Muscle layer of colon (tissue), 2 donors: ENCODE measurements at regions not wholly inside any gene's neighbourhood (a gene's known extent, or its start where the extent isn't known, plus 50 kb on each side); places are given as distances from the start of the nearest gene placed in this dataset.

ENCODE experiments used
- H3K27ac ChIP-seq: one replicate; pipeline ENCODE4 v1.7.0; 2013; ENCODE audit warnings: low read depth, mild to moderate bottlenecking, low read length, moderate library complexity
- H3K27me3 ChIP-seq, 2 donors: one replicate each; pipeline ENCODE4 v1.7.0; 2013; ENCODE audit warnings: low read length in 2 of 2, mild to moderate bottlenecking in 2 of 2; ENCODE audit not compliant: insufficient read depth in 2 of 2, control insufficient read depth in 1 of 2
- H3K36me3 ChIP-seq: one replicate; pipeline ENCODE4 v1.7.0; 2013; ENCODE audit warnings: mild to moderate bottlenecking, low read length; ENCODE audit not compliant: insufficient read depth
- H3K4me1 ChIP-seq: one replicate; pipeline ENCODE4 v1.7.0; 2013; ENCODE audit warnings: mild to moderate bottlenecking, low read length; ENCODE audit not compliant: insufficient read depth
- H3K4me3 ChIP-seq, 2 donors: one replicate each; pipeline ENCODE4 v1.7.0; 2013; ENCODE audit warnings: low read length in 2 of 2, low read depth in 1 of 2, mild to moderate bottlenecking in 1 of 2, moderate library complexity in 1 of 2
- H3K9ac ChIP-seq: one replicate; pipeline ENCODE4 v1.7.0; 2013; ENCODE audit warnings: low read length
- H3K9me3 ChIP-seq: one replicate; pipeline ENCODE4 v1.7.0; 2013; ENCODE audit warnings: mild to moderate bottlenecking, low read length
- donor health status: abdominal sarcoma.
- donor health status: Adenocarcinoma of cecum.

- no peak overlapping the region for H3K27ac ChIP-seq
- no peaks in the 10 kb centered on the region for H3K4me1 ChIP-seq
- no peaks in the 10 kb centered on the region for H3K27me3 ChIP-seq
- H3K36me3 ChIP-seq = no peaks in the 10 kb centered on the region
- no peak overlapping the region for H3K4me3 ChIP-seq
- H3K9me3 ChIP-seq = no peaks in the 10 kb centered on the region
- H3K9ac ChIP-seq = no peak overlapping the region
Observed at GRCh38 chr7:84317536-84317935, 122.9 kb upstream of the SEMA3A start.

DNA sequence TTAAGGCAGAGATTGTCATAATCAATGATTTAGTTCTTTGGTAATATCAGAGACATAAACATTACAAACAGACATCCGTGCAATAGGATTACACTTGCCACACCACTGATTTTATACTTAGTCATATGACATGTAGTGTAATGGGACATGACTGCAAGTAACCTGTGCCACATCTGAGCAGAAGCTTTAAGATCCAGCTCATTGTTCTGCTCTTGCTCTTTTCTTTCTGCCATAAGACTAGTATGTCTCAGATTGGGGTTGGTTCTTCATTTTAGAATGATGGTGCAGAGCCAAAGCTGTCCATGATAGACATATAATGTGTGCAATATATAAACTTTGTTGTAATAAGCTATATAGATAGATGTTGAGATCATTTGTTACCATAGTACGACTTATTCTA is 119.7 kb upstream of the SEMA3A start:
- Histone ChIP-seq H3K27ac (peak overlapping the region; percentile 65), H3K9me3 (no peaks in the 10 kb centered on the region), H3K9ac (peak overlapping the region; percentile 10), H3K36me3 (no peaks in the 10 kb centered on the region), H3K27me3 (no peaks in the 10 kb centered on the region), H3K4me3 (peak overlapping the region; percentile 2 to 52), H3K4me1 (no peaks in the 10 kb centered on the region)

DNA sequence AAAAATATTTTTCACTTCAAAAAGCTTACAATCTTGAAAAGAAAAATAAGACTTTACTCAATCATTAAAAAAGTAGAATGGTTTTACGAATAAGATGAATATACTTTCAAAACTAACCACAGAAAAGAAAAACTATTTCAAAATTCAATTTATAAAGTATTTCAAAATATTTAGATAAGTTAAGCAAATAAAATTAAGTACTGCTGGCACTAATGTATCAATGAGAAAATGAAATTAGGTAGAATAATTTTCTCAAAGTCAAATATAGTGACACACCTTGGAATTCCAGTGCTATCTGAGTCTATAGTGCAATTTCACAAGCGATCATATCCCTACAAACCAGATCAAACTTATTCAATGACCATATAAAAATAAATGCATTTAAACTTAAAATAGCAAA is 109.8 kb upstream of the SEMA3A start:
- Histone ChIP-seq H3K9ac (no peak overlapping the region), H3K36me3 (no peaks in the 10 kb centered on the region), H3K4me1 (peaks cover 11% of the 10 kb centered on the region), H3K27ac (no peak overlapping the region), H3K27me3 (no peaks in the 10 kb centered on the region), H3K4me3 (no peak overlapping the region), H3K9me3 (no peaks in the 10 kb centered on the region)

DNA sequence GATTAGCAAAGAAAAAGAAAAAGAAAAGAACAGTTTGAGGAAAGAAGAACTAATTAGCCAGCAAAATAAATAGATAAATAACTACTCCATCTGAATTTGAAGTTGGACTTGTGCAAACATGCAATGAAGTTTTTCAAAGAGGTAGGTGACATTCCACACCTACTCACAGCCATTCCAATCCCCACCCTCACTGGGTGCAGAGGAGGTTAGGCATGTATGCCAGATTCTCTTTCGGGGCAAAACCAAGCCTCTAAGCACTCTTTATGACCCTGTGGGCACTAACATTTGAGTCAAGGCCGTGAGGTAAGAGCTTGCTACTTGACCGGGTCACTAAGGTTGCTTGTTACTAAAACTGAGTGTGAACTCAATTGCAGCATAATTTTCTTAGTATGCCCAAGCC is 108.4 kb upstream of the SEMA3A start:
- H3K4me1 ChIP-seq = peaks cover 11% of the 10 kb centered on the region
- H3K9ac ChIP-seq = no peak overlapping the region
- H3K36me3 ChIP-seq = no peaks in the 10 kb centered on the region
- no peak overlapping the region for H3K4me3 ChIP-seq
- no peaks in the 10 kb centered on the region for H3K27me3 ChIP-seq
- H3K27ac ChIP-seq = no peak overlapping the region
- H3K9me3 ChIP-seq = no peaks in the 10 kb centered on the region

- H3K36me3 ChIP-seq = no peaks in the 10 kb centered on the region
- no peaks in the 10 kb centered on the region for H3K4me1 ChIP-seq
- H3K4me3 ChIP-seq = no peak overlapping the region
- H3K27me3 ChIP-seq = no peaks in the 10 kb centered on the region
- no peak overlapping the region for H3K9ac ChIP-seq
- no peak overlapping the region for H3K27ac ChIP-seq
- H3K9me3 ChIP-seq = no peaks in the 10 kb centered on the region
Observed at GRCh38 chr7:84297616-84298015, 103.0 kb upstream of the SEMA3A start.

- no peak overlapping the region for H3K9ac ChIP-seq
- no peak overlapping the region for H3K4me3 ChIP-seq
- H3K4me1 ChIP-seq = no peaks in the 10 kb centered on the region
- H3K27me3 ChIP-seq = no peaks in the 10 kb centered on the region
- H3K9me3 ChIP-seq = no peaks in the 10 kb centered on the region
- H3K36me3 ChIP-seq = no peaks in the 10 kb centered on the region
- H3K27ac ChIP-seq = no peak overlapping the region
Observed at GRCh38 chr7:84294847-84295455, 100.4 kb upstream of the SEMA3A start.

GRCh38 chr7:84294391-84294790 is 99.8 kb upstream of the SEMA3A start:
- Histone ChIP-seq H3K4me1 (no peaks in the 10 kb centered on the region), H3K9me3 (no peaks in the 10 kb centered on the region), H3K9ac (no peak overlapping the region), H3K4me3 (no peak overlapping the region), H3K27ac (no peak overlapping the region), H3K27me3 (no peaks in the 10 kb centered on the region), H3K36me3 (no peaks in the 10 kb centered on the region)

DNA sequence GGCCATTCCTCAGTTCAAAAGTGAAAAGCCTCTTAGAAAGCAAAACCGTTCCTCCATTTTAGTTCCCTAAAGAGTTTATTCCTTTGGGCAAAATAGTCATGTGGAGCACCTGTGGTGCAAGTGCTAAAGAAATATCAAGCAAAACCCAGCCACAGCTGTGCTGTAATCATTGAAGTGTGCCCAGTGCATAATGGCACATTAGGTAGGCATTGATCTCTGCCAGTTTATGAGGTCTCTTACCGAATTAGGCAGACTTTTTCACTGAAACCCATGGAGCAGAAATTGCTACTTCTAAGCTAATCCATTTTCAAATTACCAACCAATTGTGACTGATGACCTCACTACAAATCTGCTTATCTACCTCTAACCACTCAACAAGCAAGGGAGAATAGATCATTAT is 97.2 kb upstream of the SEMA3A start:
- Histone ChIP-seq H3K9me3 (no peaks in the 10 kb centered on the region), H3K27ac (no peak overlapping the region), H3K9ac (no peak overlapping the region), H3K27me3 (no peaks in the 10 kb centered on the region), H3K4me3 (no peak overlapping the region), H3K4me1 (no peaks in the 10 kb centered on the region), H3K36me3 (no peaks in the 10 kb centered on the region)

- no peak overlapping the region for H3K27ac ChIP-seq
- no peak overlapping the region for H3K4me3 ChIP-seq
- H3K9me3 ChIP-seq = no peaks in the 10 kb centered on the region
- no peaks in the 10 kb centered on the region for H3K36me3 ChIP-seq
- H3K9ac ChIP-seq = no peak overlapping the region
- H3K4me1 ChIP-seq = no peaks in the 10 kb centered on the region
- H3K27me3 ChIP-seq = no peaks in the 10 kb centered on the region
Observed at GRCh38 chr7:84283798-84284197, 89.2 kb upstream of the SEMA3A start.

DNA sequence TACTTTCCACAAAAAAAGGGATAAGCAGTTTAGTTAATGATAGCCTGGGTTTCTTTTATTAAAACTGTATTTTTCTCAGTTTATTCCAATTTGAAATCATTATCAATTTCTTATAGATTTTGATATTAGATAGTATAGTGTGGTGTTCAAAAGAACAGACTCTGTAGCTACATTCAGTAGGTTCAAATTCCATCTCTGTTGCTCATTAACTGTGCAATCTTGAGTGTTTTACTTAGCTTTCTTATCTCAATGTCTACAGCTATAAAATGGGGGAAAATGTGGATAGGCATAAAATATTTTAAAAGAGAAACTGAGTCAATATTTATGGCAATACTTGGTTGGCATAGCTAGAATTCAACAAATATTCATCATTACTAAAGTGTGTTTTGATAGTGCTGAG is 86.9 kb upstream of the SEMA3A start:
- Histone ChIP-seq H3K27me3 (no peaks in the 10 kb centered on the region), H3K4me1 (no peaks in the 10 kb centered on the region), H3K9ac (no peak overlapping the region), H3K4me3 (no peak overlapping the region), H3K9me3 (no peaks in the 10 kb centered on the region), H3K36me3 (no peaks in the 10 kb centered on the region), H3K27ac (no peak overlapping the region)

- no peak overlapping the region for H3K27ac ChIP-seq
- no peak overlapping the region for H3K9ac ChIP-seq
- no peaks in the 10 kb centered on the region for H3K9me3 ChIP-seq
- H3K36me3 ChIP-seq = no peaks in the 10 kb centered on the region
- no peak overlapping the region for H3K4me3 ChIP-seq
- no peaks in the 10 kb centered on the region for H3K4me1 ChIP-seq
- H3K27me3 ChIP-seq = no peaks in the 10 kb centered on the region
Observed at GRCh38 chr7:84277628-84278224, 83.1 kb upstream of the SEMA3A start.

- no peak overlapping the region for H3K27ac ChIP-seq
- no peaks in the 10 kb centered on the region for H3K36me3 ChIP-seq
- no peaks in the 10 kb centered on the region for H3K27me3 ChIP-seq
- no peaks in the 10 kb centered on the region for H3K9me3 ChIP-seq
- peaks cover 9% of the 10 kb centered on the region for H3K4me1 ChIP-seq
- H3K9ac ChIP-seq = no peak overlapping the region
- H3K4me3 ChIP-seq = no peak overlapping the region
Observed at GRCh38 chr7:84274029-84274638, 79.5 kb upstream of the SEMA3A start.
